ENCODE measurements at regions not wholly inside any gene's neighbourhood (a gene's known extent, or its start where the extent isn't known, plus 50 kb on each side); places are given as distances from the start of the nearest gene placed in this dataset.
A peak's percentile ranks its signal among the peaks of the same experiment; 100 is the strongest.

GRCh38 chr1:60982539-60982938, 99.8 kb upstream of the NFIA start:
- Histone ChIP-seq H3K27me3 (ENCODE audit: insufficient read depth, low read depth) (no peaks in the 10 kb centered on the region), H3K4me3 (IDR thresholded peaks at IDR 0.05; ENCODE audit: insufficient read depth, low read depth, low read length) (no peak overlapping the region), H3K79me2 (ENCODE audit: insufficient read depth, low read depth) (no peaks in the 10 kb centered on the region), H4K20me1 (ENCODE audit: insufficient read depth) (no peaks in the 10 kb centered on the region), H3K4me2 (no peak overlapping the region), H3K36me3 (ENCODE audit: insufficient read depth) (no peaks in the 10 kb centered on the region), H3K9ac (no peak overlapping the region), H3K27ac (no peak overlapping the region), H2AFZ (ENCODE audit: low read depth) (no peak overlapping the region), H3K4me1 (ENCODE audit: low read depth, poor library complexity, severe bottlenecking) (peaks cover 9% of the 10 kb centered on the region)
- TF ChIP-seq CTCF (conservative IDR thresholded peaks at IDR 0.05; ENCODE audit: low read depth, low read length): no peak

- Histone ChIP-seq H3K9ac (no peak overlapping the region), H3K4me3 (IDR thresholded peaks at IDR 0.05; ENCODE audit: insufficient read depth, low read depth, low read length) (no peak overlapping the region), H3K79me2 (ENCODE audit: insufficient read depth, low read depth) (no peaks in the 10 kb centered on the region), H3K4me1 (ENCODE audit: low read depth, poor library complexity, severe bottlenecking) (peaks cover 9% of the 10 kb centered on the region), H3K36me3 (ENCODE audit: insufficient read depth) (no peaks in the 10 kb centered on the region), H2AFZ (ENCODE audit: low read depth) (no peak overlapping the region), H4K20me1 (ENCODE audit: insufficient read depth) (no peaks in the 10 kb centered on the region), H3K27ac (no peak overlapping the region), H3K4me2 (no peak overlapping the region), H3K27me3 (ENCODE audit: insufficient read depth, low read depth) (no peaks in the 10 kb centered on the region)
- TF ChIP-seq CTCF (conservative IDR thresholded peaks at IDR 0.05; ENCODE audit: low read depth, low read length): no peak
Observed at GRCh38 chr1:60981357-60981756, 101.0 kb upstream of the NFIA start.

GRCh38 chr1:60978421-60979357, 103.7 kb upstream of the NFIA start:
- no peak overlapping the region for H3K4me3 ChIP-seq (IDR thresholded peaks at IDR 0.05; ENCODE audit: insufficient read depth, low read depth, low read length)
- no peak overlapping the region for H3K4me2 ChIP-seq
- H3K27me3 ChIP-seq (ENCODE audit: insufficient read depth, low read depth): no peaks in the 10 kb centered on the region
- no peaks in the 10 kb centered on the region for H3K36me3 ChIP-seq (ENCODE audit: insufficient read depth)
- no peak overlapping the region for H3K9ac ChIP-seq
- no peak overlapping the region for H2AFZ ChIP-seq (ENCODE audit: low read depth)
- no peaks in the 10 kb centered on the region for H3K79me2 ChIP-seq (ENCODE audit: insufficient read depth, low read depth)
- no peak overlapping the region for H3K27ac ChIP-seq
- H3K4me1 ChIP-seq (ENCODE audit: low read depth, poor library complexity, severe bottlenecking): peaks cover 9% of the 10 kb centered on the region
- 0 out of 2 replicates have a peak, but pooled peaks have one; percentile 15 for TF ChIP-seq CTCF (conservative IDR thresholded peaks at IDR 0.05; ENCODE audit: low read depth, low read length)
- H4K20me1 ChIP-seq (ENCODE audit: insufficient read depth): no peaks in the 10 kb centered on the region

- Histone ChIP-seq H3K4me2 (no peak overlapping the region), H2AFZ (ENCODE audit: low read depth) (no peak overlapping the region), H3K27ac (no peak overlapping the region)
Observed at GRCh38 chr1:60977661-60978060, 104.7 kb upstream of the NFIA start.

More at GRCh38 chr1:60977661-60978060, 104.7 kb upstream of the NFIA start:
- Histone ChIP-seq H3K36me3 (ENCODE audit: insufficient read depth) (no peaks in the 10 kb centered on the region), H3K4me1 (ENCODE audit: low read depth, poor library complexity, severe bottlenecking) (peaks cover 9% of the 10 kb centered on the region), H3K27me3 (ENCODE audit: insufficient read depth, low read depth) (no peaks in the 10 kb centered on the region), H4K20me1 (ENCODE audit: insufficient read depth) (no peaks in the 10 kb centered on the region), H3K79me2 (ENCODE audit: insufficient read depth, low read depth) (no peaks in the 10 kb centered on the region), H3K9ac (no peak overlapping the region), H3K4me3 (IDR thresholded peaks at IDR 0.05; ENCODE audit: insufficient read depth, low read depth, low read length) (no peak overlapping the region)
- TF ChIP-seq CTCF (conservative IDR thresholded peaks at IDR 0.05; ENCODE audit: low read depth, low read length): no peak
